Esophagus muscularis mucosa (tissue), 4 donors: ENCODE measurements at regions not wholly inside any gene's neighbourhood (a gene's known extent, or its start where the extent isn't known, plus 50 kb on each side); places are given as distances from the start of the nearest gene placed in this dataset.

Source experiments
- DNase-seq: peaks from one replicate; pipeline ENCODE4 v3.0.0-alpha.2; 2017; ENCODE audit errors: extremely low spot score
- H3K27ac ChIP-seq, 4 donors: fragments of 200-600 bp; sonication (generic); replicated peaks in 1 of 4; 1 replicate in 3 of 4; 2 replicates in 1 of 4; pipeline ENCODE4 v1.5.1; 2016 to 2019; ENCODE audit warnings: mild to moderate bottlenecking in 1 of 4
- H3K27me3 ChIP-seq, 4 donors: fragments of 200-600 bp; sonication (generic); one replicate each; pipeline versions ENCODE4 v1.5.1 to v1.6.0; 2016 to 2019
- H3K36me3 ChIP-seq, 4 donors: fragments of 200-600 bp; sonication (generic); one replicate each; pipeline ENCODE4 v1.5.1; 2016 to 2019
- H3K4me1 ChIP-seq, 4 donors: fragments of 200-600 bp; sonication (generic); one replicate each; pipeline ENCODE4 v1.5.1; 2016 to 2019
- H3K4me3 ChIP-seq, 4 donors: fragments of 200-600 bp; sonication (generic); 1 replicate in 2 of 4; 2 replicates in 2 of 4; pipeline ENCODE4 v1.5.1; 2016 to 2019; ENCODE audit warnings: mild to moderate bottlenecking in 4 of 4, moderate library complexity in 1 of 4
- H3K9me3 ChIP-seq, 4 donors: fragments of 200-600 bp; sonication (generic); 1 replicate in 3 of 4; 2 replicates in 1 of 4; pipeline ENCODE4 v1.5.1; 2016 to 2019
- EP300 ChIP-seq: sonication (generic); formaldehyde crosslinking; IDR thresholded peaks from one replicate; pipeline ENCODE4 v1.6.1; 2017; ENCODE audit warnings: antibody characterized with exemption
- POLR2A ChIP-seq: fragments of 450-650 bp; IDR thresholded peaks from one replicate; pipeline ENCODE4 v1.6.1; 2017; ENCODE audit warnings: antibody characterized with exemption, moderate library complexity, mild to moderate bottlenecking, low read depth
- POLR2AphosphoS5 ChIP-seq, 2 donors: sonication (generic); formaldehyde crosslinking; IDR thresholded peaks; one replicate each; pipeline ENCODE4 v1.6.1; 2017; ENCODE audit warnings: antibody characterized with exemption in 2 of 2
- WGBS: methylation state at CpG from one replicate; pipeline ENCODE4 v1.1.5; 2018; 5-methylcytosine and 5-hydroxymethylcytosine counted together
- intact Hi-C: fragments of 100-400 bp; cut with DNase I; formaldehyde crosslinking; loops from one replicate; pipeline ENCODE4 v1.15.1; 2023
- TF ChIP-seq, protein P1 (sequence below), 3 experiments: fragments of 200-600 bp in 2 of 3; fragments of 450-650 bp in 1 of 3; sonication (generic) in 2 of 3; IDR thresholded peaks; one replicate each; pipeline ENCODE4 v1.5.1; 2017 to 2019; ENCODE audit warnings: antibody characterized with exemption in 3 of 3, mild to moderate bottlenecking in 2 of 3, moderate library complexity in 1 of 3

DNA sequence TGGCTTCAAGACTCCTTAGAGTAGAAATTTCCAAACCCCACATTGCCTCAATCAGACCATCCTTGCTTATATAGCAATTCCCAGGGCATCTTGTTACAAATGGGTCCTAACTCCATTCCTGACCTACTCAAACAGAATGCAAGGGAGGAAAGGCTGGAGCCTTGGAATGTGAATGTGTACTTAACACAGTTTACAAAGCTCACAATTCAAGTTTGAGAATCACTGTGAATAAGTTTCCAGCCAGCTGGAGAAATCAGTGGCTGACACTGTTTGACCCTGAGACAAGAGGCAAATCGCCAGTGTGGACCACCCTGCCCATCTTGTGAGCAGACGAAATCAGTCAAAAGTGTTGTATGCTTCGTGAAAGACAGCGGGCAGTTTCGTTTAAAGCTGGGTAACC, 65.5 kb downstream of the SOWAHC start:
- Histone ChIP-seq H3K36me3 (no peaks in the 10 kb centered on the region), H3K9me3 (no peaks in the 10 kb centered on the region), H3K4me3 (no peak overlapping the region), H3K27ac (no peak overlapping the region), H3K27me3 (no peaks in the 10 kb centered on the region), H3K4me1 (peaks cover 5 to 55% (median 45%) of the 10 kb centered on the region in 4 donors)
- TF ChIP-seq EP300: no peak
- TF ChIP-seq POLR2A: no peak
- no peak for TF ChIP-seq POLR2AphosphoS5 (IDR thresholded peaks at IDR 0.05)
- TF ChIP-seq, protein P1, sequence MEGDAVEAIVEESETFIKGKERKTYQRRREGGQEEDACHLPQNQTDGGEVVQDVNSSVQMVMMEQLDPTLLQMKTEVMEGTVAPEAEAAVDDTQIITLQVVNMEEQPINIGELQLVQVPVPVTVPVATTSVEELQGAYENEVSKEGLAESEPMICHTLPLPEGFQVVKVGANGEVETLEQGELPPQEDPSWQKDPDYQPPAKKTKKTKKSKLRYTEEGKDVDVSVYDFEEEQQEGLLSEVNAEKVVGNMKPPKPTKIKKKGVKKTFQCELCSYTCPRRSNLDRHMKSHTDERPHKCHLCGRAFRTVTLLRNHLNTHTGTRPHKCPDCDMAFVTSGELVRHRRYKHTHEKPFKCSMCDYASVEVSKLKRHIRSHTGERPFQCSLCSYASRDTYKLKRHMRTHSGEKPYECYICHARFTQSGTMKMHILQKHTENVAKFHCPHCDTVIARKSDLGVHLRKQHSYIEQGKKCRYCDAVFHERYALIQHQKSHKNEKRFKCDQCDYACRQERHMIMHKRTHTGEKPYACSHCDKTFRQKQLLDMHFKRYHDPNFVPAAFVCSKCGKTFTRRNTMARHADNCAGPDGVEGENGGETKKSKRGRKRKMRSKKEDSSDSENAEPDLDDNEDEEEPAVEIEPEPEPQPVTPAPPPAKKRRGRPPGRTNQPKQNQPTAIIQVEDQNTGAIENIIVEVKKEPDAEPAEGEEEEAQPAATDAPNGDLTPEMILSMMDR (IDR thresholded peaks at IDR 0.05): no peak
- intact Hi-C loops: no loop called here
- WGBS: 65% methylated on average over 5 of the region's 5 CpGs
- DNase-seq: no peak

DNA sequence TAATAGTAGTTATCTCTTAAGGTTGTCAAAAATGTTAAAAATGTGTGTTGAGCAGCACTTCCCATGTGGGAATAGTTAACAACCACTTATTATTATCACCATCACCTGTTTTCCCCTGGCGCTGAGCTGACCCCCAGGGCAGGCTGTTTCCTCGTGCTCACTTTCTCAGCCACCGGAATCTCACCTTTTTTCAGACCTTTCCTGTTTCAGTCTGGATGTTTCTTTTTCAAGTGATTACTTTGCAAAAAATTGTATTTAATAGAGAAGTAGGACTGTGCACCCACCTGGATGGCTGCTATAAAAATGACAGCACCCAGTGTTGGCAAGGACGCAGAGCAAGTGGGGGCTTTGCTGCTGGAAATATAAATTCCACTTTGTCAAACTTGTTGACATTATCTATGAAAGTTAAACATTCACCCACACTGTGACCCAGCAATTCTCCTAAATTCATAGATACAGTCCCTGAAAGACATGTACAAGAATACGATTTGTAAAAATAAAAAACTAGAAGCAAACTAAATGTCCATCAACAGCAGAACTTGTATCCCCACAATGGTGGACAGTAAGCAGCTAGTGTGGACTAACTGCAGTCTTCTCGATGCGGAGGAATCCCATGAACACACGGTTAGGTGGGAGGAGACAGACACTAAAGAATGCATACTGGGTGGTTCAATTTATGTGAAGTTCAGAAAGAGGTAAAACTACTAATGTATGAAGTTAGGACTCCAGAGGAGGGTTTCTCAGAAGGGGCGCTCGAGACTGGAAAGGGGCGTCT, 66.5 kb downstream of the SOWAHC start:
- no peaks in the 10 kb centered on the region for H3K36me3 ChIP-seq
- peaks cover 5 to 66% (median 52%) of the 10 kb centered on the region in 4 donors for H3K4me1 ChIP-seq
- intact Hi-C loops: no loop called here
- DNase-seq: no peak
- no peaks in the 10 kb centered on the region for H3K27me3 ChIP-seq
- TF ChIP-seq POLR2A (no peak), EP300 (no peak), POLR2AphosphoS5 (IDR thresholded peaks at IDR 0.05) (no peak)
- TF ChIP-seq, protein P1 (IDR thresholded peaks at IDR 0.05): no peak
- no peaks in the 10 kb centered on the region for H3K9me3 ChIP-seq
- no peak overlapping the region for H3K4me3 ChIP-seq
- no peak overlapping the region for H3K27ac ChIP-seq
- 74% methylated on average over 11 of the region's 11 CpGs for WGBS

DNA sequence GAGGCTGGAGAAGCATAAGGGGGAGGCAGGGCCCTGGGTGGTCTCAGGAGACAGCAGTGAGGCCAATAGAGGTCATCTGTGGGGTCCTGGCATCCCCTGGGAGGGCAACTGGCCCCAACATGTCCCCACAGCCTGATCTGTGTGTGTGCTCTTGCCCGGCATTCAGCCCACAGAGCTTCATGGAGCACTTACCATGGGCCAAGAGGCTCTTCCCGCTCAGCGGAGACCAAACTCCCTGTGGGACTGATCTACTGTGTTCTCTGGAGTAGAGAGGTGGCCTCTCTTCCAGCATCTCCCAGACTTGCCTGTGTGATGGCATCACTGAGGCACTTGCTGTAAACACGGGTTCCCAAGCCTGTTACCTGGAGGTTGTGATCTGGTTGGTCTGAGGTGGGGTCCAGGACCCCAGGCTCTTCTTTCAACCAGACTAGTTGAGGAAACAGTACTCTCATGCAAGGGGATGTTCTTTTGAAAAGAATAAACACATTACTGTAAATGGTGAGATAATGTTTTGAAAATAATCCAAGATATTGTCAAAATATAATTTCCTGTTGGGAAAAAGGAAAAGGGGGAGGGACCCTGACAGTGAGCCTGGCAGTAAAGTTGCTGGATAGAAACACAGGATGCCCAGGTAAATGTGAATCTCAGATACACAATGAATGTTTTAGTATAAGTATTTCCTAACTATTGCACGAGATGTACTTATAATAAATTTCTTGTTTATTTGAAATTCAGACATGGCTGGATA, 67.6 kb downstream of the SOWAHC start:
- peaks cover 5 to 71% (median 59%) of the 10 kb centered on the region in 4 donors for H3K4me1 ChIP-seq
- DNase-seq: no peak
- 77% methylated on average over 2 of the region's 5 CpGs for WGBS
- intact Hi-C loops: no loop called here
- peak overlapping the region in 1 of 4 donors; percentile 45 for H3K27ac ChIP-seq
- no peak overlapping the region for H3K4me3 ChIP-seq
- TF ChIP-seq EP300: no peak
- TF ChIP-seq POLR2AphosphoS5 (IDR thresholded peaks at IDR 0.05): no peak
- TF ChIP-seq, protein P1 (IDR thresholded peaks at IDR 0.05): no peak
- TF ChIP-seq POLR2A: no peak
- no peaks in the 10 kb centered on the region for H3K36me3 ChIP-seq
- H3K9me3 ChIP-seq: no peaks in the 10 kb centered on the region
- no peaks in the 10 kb centered on the region for H3K27me3 ChIP-seq

DNA sequence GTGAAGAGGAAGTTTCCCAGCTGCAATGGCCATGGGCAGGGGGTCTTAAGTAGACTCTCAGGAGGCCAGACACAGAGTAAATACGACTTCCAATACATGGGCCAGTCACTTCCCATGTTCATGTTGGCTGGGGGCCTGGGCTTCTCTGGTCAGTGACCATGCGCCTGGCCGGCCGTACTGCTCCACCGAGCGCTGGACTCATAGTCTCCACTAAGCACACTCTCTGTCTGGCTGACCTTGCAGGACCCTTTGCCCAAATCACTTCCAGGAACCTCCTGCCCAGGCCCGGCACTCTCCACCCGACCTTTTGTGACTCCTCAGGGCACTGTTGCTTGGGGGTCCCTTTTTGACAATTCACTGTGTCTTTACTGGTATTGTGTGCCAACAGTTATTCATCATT, 69.3 kb downstream of the SOWAHC start:
- Histone ChIP-seq H3K27ac (no peak overlapping the region), H3K27me3 (no peaks in the 10 kb centered on the region), H3K36me3 (no peaks in the 10 kb centered on the region), H3K4me1 (peaks cover 5 to 64% (median 61%) of the 10 kb centered on the region in 4 donors), H3K4me3 (no peak overlapping the region), H3K9me3 (no peaks in the 10 kb centered on the region)
- intact Hi-C loops: no loop called here
- WGBS: 81% methylated on average over 8 of the region's 8 CpGs
- TF ChIP-seq POLR2A (no peak), EP300 (no peak), POLR2AphosphoS5 (IDR thresholded peaks at IDR 0.05) (no peak)
- TF ChIP-seq, protein P1 (IDR thresholded peaks at IDR 0.05): no peak
- no peak for DNase-seq
